ENCODE measurements at regions not wholly inside any gene's neighbourhood (a gene's known extent, or its start where the extent isn't known, plus 50 kb on each side); places are given as distances from the start of the nearest gene placed in this dataset.

DNA sequence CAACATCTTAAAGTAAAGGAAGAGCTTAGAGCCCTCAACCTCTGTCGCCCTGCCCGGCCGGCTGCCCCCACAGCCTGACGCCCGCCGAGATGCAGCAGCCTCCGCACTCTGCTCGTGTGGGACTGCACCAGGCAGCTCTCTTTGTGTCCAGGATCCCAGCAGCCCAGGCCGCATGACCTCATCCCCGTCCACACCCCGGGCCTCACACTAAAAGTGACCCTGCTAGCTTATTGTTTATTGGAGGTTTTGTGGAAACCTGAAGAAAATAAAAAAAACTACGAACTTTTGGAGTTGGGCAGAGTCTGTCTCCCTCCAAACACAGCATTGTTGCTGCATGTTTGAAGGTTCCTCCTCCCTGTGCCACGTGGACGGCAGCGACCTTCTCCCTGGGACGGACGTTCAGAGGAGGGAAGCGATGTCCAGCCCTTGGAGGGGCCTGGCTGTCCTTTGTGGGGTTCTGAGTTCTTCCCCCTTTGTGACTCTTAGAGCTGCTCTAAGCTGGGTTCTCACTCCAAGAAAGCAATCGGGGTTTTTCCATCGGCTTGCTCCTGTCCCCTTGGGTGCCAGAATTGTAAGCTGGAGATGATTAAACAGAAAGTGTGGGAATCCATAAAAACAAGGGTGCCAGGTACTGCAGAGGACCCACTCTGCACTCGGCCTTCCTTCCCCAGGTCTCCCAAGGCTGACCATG is 103.5 kb upstream of the COL5A1 start:
- TF ChIP-seq, protein P1, sequence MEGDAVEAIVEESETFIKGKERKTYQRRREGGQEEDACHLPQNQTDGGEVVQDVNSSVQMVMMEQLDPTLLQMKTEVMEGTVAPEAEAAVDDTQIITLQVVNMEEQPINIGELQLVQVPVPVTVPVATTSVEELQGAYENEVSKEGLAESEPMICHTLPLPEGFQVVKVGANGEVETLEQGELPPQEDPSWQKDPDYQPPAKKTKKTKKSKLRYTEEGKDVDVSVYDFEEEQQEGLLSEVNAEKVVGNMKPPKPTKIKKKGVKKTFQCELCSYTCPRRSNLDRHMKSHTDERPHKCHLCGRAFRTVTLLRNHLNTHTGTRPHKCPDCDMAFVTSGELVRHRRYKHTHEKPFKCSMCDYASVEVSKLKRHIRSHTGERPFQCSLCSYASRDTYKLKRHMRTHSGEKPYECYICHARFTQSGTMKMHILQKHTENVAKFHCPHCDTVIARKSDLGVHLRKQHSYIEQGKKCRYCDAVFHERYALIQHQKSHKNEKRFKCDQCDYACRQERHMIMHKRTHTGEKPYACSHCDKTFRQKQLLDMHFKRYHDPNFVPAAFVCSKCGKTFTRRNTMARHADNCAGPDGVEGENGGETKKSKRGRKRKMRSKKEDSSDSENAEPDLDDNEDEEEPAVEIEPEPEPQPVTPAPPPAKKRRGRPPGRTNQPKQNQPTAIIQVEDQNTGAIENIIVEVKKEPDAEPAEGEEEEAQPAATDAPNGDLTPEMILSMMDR (IDR thresholded peaks at IDR 0.05), result no peak
- no peak for TF ChIP-seq POLR2A (IDR thresholded peaks at IDR 0.05)
